ENCODE measurements at regions not wholly inside any gene's neighbourhood (a gene's known extent, or its start where the extent isn't known, plus 50 kb on each side); places are given as distances from the start of the nearest gene placed in this dataset.
"Not testable (repeated sequence)": the region's sequence is repeated elsewhere in the genome, so short reads cannot be mapped to it uniquely, and the experiment has no call there.

- H3K4me1 ChIP-seq; H3K4me3 ChIP-seq; H3K27ac ChIP-seq; H3K36me3 ChIP-seq; H3K9me3 ChIP-seq; H3K27me3 ChIP-seq; DNase-seq (ENCODE audit: low spot score): not testable (repeated sequence)
These were observed 150.9 kb upstream of the TEX13D start for GRCh38 chrX:124181515-124181914.

- Histone ChIP-seq H3K27ac (no peak overlapping the region), H3K4me1 (peaks cover 0 to 4% of the 10 kb centered on the region in 2 donors), H3K9me3 (no peaks in the 10 kb centered on the region), H3K4me3 (no peak overlapping the region), H3K36me3 (no peaks in the 10 kb centered on the region), H3K27me3 (no peaks in the 10 kb centered on the region)
- DNase-seq (ENCODE audit: low spot score): no peak
- no peak for TF ChIP-seq CTCF (IDR thresholded peaks at IDR 0.05)
These were observed 142.0 kb upstream of the TEX13D start for GRCh38 chrX:124190440-124190839.

- TF ChIP-seq CTCF (IDR thresholded peaks at IDR 0.05): no peak
- Histone ChIP-seq H3K9me3 (no peaks in the 10 kb centered on the region), H3K27ac (peak overlapping the region in 1 of 2 donors; percentile 77), H3K27me3 (no peaks in the 10 kb centered on the region), H3K4me3 (no peak overlapping the region), H3K36me3 (no peaks in the 10 kb centered on the region), H3K4me1 (peaks cover 0 to 4% of the 10 kb centered on the region in 2 donors)
- peak; percentile 62 for DNase-seq (ENCODE audit: low spot score)
These were observed 138.3 kb upstream of the TEX13D start for GRCh38 chrX:124194199-124194598.

GRCh38 chrX:124194901-124195300 is 137.6 kb upstream of the TEX13D start:
- Histone ChIP-seq H3K4me1 (peaks cover 0 to 4% of the 10 kb centered on the region in 2 donors), H3K36me3 (no peaks in the 10 kb centered on the region), H3K4me3 (no peak overlapping the region), H3K27me3 (no peaks in the 10 kb centered on the region), H3K9me3 (no peaks in the 10 kb centered on the region), H3K27ac (peak overlapping the region in 1 of 2 donors; percentile 77)
- no peak for TF ChIP-seq CTCF (IDR thresholded peaks at IDR 0.05)
- DNase-seq (ENCODE audit: low spot score): no peak

- Histone ChIP-seq H3K27ac (no peak overlapping the region), H3K4me3 (no peak overlapping the region), H3K4me1 (no peaks in the 10 kb centered on the region), H3K27me3 (no peaks in the 10 kb centered on the region), H3K9me3 (peaks cover 0 to 5% of the 10 kb centered on the region in 2 donors), H3K36me3 (no peaks in the 10 kb centered on the region)
- no peak for DNase-seq (ENCODE audit: low spot score)
- no peak for TF ChIP-seq CTCF (IDR thresholded peaks at IDR 0.05)
These were observed 129.1 kb upstream of the TEX13D start for GRCh38 chrX:124203311-124203710.

- H3K36me3 ChIP-seq: no peaks in the 10 kb centered on the region
- H3K27me3 ChIP-seq: no peaks in the 10 kb centered on the region
- H3K9me3 ChIP-seq: no peaks in the 10 kb centered on the region
- no peaks in the 10 kb centered on the region for H3K4me1 ChIP-seq
- H3K4me3 ChIP-seq: no peak overlapping the region
- no peak for TF ChIP-seq CTCF (IDR thresholded peaks at IDR 0.05)
- H3K27ac ChIP-seq: no peak overlapping the region
- DNase-seq (ENCODE audit: low spot score): no peak
These were observed 123.8 kb upstream of the TEX13D start for GRCh38 chrX:124208660-124209059.

All from right atrium auricular region (tissue), 2 donors.